ENCODE measurements at regions not wholly inside any gene's neighbourhood (a gene's known extent, or its start where the extent isn't known, plus 50 kb on each side); places are given as distances from the start of the nearest gene placed in this dataset.

DNA sequence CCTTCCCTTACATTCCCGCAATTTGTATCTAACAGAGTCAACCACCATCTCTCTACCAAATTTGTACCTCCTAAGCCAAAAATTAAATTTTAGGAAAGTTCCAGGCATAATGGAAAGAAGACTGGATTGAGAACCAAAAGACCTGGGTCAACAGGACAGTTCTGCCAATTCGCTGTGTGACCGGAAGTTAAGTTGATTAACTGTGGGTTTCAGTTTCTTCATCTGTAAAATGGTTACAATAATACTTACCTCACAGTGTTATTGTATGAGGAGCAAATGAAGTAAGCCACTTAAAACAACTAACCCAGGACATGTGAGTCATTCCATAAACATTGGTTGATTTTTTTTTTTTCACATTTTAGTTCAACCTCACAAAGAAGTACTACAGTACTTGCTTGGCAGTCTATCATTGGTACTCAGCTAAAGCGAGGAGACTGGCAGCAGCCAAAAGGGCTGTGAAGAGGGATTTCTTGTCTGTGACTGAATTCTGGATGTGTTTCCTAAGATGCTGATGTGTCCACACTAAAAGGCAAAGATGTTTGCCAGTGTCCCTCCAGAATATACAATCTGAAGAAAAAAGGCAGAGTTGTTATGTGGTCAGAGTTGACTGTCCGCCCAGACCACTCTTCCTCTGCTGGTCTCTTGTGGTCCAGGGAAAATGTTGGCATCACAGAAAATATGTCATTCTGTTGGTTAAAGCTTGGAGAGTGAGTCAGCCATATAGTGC is 198.6 kb downstream of the TLE1 start:
- FAIRE-seq (no peak), DNase-seq (ENCODE audit: insufficient read length, low spot score) (no peak)

DNA sequence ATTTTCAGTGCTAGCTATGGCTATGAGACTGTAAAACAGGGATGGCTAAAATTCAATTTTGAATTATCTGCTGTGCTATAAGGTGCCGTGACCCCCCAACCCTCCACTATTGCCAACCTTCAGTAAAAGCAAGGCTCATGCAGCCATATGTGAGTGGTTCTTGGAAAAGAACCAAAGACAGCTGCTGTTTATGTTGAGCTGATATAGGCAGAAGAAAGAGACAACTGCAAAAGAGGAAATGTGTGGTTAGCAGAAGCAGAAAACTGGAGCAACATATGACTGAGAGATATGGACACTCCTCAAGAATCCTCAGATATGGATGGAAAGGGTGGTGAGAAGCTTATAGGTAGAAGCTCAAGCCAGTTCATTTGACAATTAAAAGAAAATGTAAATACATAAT is 200.3 kb downstream of the TLE1 start:
- DNase-seq (ENCODE audit: insufficient read length, low spot score): no peak
- FAIRE-seq: no peak

DNA sequence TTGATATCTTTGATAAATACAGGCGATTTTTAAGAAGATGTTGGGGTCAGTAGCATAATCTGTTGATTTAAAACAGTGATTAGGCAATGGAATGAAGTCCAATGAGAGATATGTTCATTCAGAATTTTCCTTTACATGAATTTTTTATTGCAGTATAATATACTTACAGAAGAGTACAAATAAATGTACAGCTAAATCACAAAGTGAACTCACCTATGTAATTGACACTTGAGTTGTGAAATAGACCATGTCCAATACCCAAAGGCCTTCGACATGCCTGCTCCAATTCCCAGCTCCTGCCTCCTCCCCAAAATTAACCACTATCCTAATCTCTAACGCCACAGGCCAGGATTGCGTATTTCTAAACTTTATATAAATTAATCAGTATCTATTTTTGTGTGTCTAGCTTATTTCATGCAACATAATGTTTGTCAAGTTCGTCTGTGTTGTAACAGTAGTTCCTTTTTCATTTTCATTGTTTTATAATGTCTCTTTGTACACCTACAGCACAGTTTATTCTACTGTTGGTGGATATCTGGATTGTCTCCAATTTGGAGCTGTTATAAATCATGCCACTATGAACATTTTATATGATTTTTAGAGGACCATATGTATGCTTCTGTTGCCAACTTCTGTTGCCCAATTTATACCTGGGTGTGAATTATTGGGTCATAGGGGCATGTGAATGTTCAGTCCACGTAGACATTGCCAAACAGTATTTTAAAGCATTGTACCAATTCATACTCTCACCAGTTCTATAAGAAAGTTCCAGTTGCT is 208.3 kb downstream of the TLE1 start:
- no peak for FAIRE-seq

DNA sequence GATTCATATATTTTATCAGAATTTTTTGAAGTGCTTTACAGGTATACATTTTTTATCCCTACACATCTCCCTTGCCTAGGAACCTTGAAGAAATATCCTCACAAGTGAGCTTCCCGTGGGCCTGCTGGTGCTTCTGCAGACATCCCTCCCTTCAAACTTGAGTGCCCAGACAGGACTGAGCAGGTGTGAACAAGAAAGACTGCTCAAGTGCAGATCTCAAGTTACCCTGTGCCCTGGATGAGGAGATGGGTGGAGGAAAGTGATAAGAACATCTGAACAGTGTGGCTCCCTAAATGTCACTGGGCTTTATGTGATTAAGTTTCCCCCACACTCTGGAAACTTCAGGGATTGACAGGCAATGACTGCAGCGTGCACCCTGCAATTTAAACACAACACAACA is 209.8 kb downstream of the TLE1 start:
- DNase-seq (ENCODE audit: insufficient read length, low spot score) (no peak), FAIRE-seq (no peak)

More for the DNA sequence above, 208.3 kb downstream of the TLE1 start:
- no peak for DNase-seq (ENCODE audit: insufficient read length, low spot score)

DNA sequence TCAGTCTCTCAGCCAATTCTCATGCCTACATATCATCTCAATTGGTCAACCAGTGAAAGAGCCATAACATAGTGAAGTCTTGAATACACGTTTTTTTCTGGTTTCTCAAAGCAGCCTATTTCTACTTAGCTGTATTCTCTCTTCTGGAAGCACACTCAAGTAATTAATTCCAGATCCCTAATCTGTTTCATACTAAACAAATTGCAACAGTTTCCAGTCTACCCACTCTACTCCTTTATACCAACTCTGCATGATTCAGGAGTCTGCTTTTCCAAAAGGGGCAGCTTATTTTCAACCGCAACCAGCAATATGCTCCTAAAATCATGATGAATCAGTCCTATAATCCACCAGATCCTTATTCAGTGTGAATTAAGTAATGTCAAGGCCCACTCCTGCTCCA is 211.7 kb downstream of the TLE1 start:
- DNase-seq (ENCODE audit: insufficient read length, low spot score): no peak
- FAIRE-seq: no peak

DNA sequence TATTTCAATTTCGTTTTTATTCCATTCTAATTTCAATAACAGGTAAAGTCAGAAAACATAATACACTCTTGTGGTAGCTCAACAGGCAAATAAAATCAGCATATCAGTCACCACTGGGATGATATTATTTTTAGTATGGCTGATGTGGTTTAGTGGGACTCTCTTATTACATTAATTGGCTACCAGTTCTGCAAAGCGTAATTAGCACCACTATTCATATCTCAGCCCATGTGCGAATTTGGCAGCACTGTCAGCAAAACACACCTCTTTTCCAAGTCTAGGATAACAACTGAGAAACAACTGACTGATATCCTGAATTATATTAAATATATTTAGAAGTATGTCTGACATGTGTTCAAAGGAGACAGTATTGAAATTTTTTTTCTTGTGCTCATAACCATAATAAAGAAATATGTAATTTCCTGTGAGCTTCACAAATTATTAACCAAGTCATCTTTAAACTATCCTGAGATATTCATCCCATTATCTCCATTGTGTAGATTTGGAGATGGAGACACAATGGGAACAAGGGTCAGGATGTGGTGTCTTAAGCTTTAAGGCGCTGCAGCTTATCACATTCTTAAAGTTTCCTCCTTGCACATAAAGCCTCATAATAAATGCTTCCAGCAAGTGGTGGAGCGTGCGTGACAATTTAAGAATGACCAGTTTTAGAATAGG is 212.4 kb downstream of the TLE1 start:
- FAIRE-seq (no peak), DNase-seq (ENCODE audit: insufficient read length, low spot score) (no peak)

DNA sequence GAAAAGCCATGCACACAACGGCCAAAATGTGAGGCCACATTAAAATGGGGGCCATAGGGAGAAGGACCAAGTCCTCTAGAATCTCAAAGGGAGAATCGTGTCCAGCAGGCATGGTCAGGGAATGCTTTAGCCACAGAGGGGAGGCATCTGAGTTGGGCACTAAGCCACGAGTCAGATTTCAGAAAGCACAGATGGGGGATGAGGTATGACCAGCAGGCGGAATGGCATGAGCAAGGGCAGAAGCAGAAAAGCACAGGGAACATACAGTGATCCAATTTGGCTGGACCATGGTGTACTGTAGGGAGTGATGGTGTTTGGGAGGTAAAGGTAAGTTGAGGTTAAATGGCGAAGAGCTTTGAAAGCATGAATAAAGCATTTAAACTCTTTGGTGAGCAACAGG is 214.6 kb downstream of the TLE1 start:
- DNase-seq (ENCODE audit: insufficient read length, low spot score): no peak
- FAIRE-seq: no peak

DNA sequence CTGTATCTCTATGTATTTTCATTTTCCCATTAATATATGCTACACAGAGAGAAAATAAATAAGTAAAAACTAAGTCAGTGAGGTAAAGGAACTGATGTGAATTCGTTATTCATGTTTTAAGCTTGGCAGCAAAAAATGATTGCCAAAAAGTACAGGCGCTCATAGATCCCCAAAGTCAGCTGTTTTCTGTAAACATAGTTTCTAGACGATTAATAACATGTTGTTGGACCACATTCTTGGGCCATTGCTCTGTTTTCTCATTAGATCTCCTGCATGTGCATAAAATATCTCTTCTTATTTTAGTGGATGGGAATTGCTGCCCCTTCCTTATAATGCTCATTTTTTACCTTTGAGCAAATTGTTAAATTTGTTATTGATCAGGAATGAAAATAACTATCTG is 215.2 kb downstream of the TLE1 start:
- no peak for FAIRE-seq
- DNase-seq (ENCODE audit: insufficient read length, low spot score): no peak

DNA sequence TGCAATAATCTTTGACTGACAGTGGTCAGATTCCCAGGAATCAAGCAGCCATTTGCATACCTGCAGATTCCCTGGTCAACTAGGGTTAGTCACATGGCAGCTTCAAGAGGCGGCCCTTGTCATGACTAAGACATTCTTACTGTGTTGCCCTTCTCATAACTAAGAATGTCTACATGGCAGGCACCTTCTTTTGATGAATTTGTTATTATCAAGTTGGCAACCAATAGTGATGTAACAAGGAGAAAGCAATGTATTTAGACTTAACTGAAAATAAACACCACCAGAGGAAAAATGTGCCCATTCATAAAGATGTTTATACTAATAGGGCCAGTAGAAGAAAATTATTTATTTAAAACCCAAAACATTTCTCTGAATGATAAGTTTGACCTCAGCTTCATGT is 215.6 kb downstream of the TLE1 start:
- no peak for FAIRE-seq
- no peak for DNase-seq (ENCODE audit: insufficient read length, low spot score)

DNA sequence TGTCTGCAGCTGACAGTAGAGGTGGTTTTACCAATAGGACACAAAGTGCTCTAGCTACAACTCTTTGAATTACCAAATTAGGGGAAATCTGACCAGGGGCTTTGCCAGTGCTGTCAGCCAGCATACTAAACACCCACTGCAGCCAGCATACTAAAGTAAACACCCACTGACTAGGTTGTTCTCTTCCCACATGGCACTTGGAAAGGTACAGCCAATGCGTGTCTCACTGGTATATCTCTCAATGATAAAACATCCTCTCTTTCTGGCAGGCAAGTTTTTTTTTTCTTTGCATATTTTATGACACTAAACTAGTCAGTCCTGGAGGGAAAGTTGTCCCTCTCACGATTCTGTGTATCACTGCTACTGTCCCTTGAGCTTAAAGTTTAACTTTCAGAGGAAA is 216.1 kb downstream of the TLE1 start:
- DNase-seq (ENCODE audit: insufficient read length, low spot score) (no peak), FAIRE-seq (no peak)

DNA sequence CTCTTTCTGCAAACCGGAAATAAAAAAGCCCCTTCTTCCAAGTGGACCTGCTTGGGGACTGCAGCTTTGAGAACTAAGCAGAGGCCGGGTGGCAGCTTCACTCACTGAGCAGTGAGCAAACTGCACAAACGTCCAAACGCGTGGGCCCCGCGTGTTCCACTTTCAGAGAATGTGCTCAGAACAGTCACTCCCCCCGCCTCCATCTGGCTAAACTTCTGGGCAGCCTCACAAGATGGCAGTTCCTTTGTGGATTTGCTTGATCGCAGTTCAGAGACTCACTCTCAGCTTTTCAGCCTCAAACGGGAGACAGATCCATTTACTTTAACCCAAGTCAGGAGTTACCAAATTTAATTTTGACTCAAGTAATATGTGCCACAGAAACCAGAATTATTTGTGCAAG is 216.6 kb downstream of the TLE1 start:
- FAIRE-seq (no peak), DNase-seq (ENCODE audit: insufficient read length, low spot score) (no peak)

DNA sequence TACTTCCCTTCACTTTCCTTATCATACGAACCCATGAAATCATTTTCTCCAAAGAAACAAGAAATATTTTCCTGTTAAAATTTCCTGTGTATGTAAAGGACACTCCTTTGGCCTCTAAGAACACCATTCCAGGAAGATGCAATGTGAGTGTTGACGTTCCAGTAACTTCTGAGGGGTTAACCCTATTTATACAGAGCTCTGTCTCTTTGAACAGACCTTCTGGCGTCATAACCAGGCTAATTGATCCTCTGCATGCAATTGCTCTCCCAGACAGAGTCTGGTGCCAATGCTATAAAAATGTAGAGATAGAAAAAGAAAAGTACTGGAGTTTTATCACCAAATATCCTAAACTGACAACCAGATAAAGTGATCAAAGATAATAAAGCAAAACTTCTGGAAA is 218.5 kb downstream of the TLE1 start:
- DNase-seq (ENCODE audit: insufficient read length, low spot score): no peak
- FAIRE-seq: no peak

DNA sequence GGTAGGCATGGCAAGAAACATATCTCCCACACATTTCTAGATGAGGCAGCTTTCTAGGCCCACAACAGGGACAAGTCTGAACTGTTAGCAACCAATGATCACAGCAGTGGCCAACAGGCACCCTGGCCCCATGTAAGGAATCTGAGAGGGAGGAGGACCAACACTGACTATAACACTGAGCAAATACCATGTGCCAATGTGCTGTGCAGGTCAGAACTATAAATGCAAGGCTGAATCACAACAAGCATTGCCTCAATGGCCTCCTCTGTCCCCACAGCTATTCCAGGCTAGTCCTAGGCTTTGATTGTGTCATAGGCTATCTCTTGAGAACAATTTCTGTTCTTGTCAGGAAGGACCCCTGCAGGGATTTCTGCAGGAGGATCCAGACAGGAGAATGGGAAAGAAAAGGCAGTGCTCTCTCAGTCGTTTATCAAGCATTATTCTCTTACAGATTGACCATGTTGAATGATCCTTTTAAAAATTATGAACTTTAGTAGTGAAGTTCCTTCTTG is 221.2 kb downstream of the TLE1 start:
- FAIRE-seq (no peak), DNase-seq (ENCODE audit: insufficient read length, low spot score) (no peak)

DNA sequence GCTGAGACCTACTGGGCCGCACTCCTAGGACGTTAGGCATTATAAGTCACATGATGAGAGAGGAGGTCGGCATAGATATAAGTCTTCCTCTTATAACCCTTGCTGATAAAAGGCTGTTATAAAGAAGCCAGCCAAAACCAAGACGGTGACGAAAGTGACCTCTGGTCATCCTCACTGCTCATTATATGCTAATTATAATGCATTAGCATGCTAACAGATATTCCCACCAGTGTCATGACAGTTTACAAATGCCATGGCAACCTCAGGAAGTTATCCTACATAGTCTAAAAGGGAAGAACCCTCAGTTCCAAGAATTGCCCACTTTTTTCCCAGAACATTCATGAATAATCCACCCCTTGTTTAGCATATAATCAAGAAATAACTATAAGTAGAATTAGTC is 222.4 kb downstream of the TLE1 start:
- no peak for FAIRE-seq
- DNase-seq (ENCODE audit: insufficient read length, low spot score): no peak

DNA sequence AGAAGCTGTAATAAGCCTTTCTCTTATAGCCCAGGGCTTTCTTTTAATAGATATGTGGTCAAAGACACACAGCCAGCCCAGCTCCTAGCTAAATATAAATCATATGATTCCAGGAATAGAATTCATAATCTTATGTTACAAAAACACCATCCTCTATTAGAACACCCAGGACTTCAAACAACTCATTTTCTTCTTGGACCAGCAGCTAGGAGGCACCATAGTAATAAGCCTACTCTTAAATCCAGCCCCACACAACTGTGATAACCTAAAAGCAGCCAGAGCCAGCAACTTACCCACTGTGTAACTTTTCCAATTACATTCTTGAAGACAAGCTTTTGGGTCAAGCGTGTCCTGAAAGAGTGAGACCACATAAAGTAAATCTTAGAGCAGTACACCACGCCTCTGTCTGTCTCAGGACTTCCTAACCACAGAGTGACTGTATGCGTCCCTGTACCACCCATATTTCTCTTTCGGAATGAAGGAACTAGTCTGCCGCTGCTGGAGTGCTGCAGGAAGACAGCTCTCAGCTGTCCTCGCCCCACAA is 223.8 kb downstream of the TLE1 start:
- FAIRE-seq (no peak), DNase-seq (ENCODE audit: insufficient read length, low spot score) (no peak)

DNA sequence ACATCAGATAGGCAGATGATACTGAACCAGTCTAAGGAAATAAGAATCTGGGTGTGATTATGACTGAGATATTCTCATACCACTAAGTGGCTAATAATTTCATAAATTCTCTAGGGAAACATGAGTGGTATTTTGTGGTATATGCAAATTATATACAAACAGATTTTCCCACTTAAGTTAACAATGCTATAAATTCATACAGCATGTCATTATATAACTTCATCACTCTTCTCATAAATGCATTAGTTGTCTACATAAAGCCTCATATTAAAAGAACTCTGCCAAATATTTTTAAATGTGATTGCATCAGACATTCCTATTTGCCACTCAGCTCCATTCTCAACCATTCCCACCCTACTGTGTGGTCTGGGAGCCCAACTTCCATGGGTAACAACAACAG is 226.5 kb downstream of the TLE1 start:
- DNase-seq (ENCODE audit: insufficient read length, low spot score) (no peak), FAIRE-seq (no peak)

DNA sequence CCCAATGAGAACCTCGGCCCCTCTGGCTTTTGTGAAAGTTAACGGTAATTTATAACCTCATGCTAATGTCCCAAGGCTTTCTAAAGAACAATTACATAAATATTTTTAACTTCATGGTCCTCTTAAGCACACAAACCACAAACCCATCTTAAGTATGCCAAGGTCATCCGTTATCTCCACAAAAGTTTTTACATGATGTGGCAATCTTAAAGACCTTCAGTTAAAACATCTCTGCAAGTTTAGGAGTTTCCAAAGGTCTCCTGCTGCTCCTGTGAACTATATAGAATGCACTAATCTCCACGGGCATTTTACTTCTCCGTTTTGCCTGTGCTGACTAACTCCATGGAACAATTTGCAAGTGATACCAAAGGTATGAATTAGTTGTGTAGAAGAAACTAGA is 228.2 kb downstream of the TLE1 start:
- DNase-seq (ENCODE audit: insufficient read length, low spot score): no peak
- no peak for FAIRE-seq

DNA sequence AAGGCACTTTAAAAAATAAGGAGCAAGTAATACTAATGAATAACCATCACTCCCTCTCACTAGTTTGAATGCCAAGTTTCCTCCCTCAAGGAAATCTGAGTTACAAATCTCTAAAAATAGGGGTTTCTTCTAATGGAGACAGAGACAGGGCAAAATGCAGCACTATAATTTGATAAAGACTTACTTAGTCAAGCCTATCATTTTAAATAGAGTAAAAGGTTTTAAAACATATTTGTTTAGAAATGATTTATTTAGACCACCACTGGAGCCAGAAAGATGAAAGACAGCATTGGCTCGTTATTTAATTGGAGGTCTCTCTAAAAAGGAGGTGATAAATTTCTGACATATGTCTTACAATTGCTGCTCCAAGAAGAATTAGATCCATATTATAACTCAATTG is 228.7 kb downstream of the TLE1 start:
- DNase-seq (ENCODE audit: insufficient read length, low spot score): no peak
- no peak for FAIRE-seq

DNA sequence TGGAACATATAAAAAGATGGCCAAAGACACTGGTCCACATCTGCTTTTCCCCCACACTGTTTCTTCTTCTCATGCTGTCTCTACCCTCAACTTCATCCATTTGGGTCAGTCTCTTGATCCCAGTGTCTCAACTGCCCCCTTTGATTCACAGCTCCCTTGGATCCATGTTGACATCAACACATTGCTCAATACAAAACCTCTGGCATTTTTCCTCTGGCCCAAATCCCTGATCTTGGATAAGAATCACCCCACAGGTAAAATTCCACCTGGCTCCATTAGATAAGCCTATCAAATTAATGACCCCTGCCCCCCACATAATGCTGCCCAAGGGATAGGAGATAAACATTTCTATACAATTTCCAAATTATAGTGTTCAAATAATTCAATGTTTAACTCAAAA is 229.8 kb downstream of the TLE1 start:
- FAIRE-seq (no peak), DNase-seq (ENCODE audit: insufficient read length, low spot score) (no peak)

DNA sequence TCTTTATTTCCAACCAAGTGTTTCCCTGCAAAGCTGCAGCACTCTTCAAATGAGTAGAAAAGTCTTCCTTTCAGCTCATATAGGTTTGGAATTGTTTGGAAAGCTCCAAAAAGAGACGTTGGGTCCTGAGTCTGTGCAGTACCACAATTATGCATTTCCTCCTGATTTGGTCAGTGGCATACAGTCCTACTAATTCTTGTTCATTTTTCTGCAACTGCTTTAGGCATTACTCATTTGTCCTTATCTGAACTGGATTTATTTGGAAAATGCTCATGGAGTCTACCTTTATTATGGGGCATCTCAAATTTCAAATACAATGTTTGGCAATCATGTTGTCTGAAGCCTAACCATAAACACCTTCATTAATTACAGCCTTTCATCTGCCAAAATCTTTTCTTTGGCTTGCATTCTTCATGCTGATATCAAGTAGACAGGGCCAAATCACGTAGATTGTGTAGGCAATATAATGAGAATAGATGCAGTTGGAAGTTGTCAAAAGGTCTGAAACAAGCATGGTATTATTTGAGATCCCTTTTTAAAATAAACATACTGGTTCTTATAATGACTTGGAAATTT is 232.8 kb downstream of the TLE1 start:
- FAIRE-seq (no peak), DNase-seq (ENCODE audit: insufficient read length, low spot score) (no peak)
